OCI-LY7 (cell line): ENCODE measurements at regions not wholly inside any gene's neighbourhood (a gene's known extent, or its start where the extent isn't known, plus 50 kb on each side); places are given as distances from the start of the nearest gene placed in this dataset.

Experiments used
- EZH2phosphoT487 ChIP-seq: fragments of 200-600 bp; sonication (generic); IDR thresholded peaks from 2 replicates; pipeline ENCODE4 v1.6.1; 2018; ENCODE audit warnings: low read depth, borderline replicate concordance, mild to moderate bottlenecking, mixed run types, antibody characterized with exemption, low read length, moderate library complexity, mixed read lengths
- TF ChIP-seq, protein P1 (sequence below): fragments of 200-600 bp; sonication (generic); conservative IDR thresholded peaks from 2 replicates; pipeline ENCODE4 v1.5.1; 2014; ENCODE audit warnings: mild to moderate bottlenecking, antibody characterized with exemption, low read length, moderate library complexity, mixed read lengths

DNA sequence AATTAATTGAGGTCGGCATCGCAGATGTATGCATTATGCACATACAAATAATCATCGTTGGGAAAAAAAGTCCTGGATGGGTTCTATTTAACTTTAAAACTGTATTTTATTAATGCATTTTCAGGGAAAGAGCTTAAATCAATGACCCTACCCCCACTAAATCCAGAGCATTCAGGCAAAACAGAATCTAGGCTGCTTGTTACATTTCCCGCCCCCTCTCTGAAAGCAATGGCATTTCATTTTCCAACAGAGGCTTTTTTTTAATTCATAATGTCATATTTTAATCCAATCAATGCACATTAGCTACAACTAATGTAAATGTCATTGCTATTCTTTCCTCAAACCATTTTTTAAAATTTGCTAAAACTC, 117.4 kb upstream of the GRIA1 start:
- TF ChIP-seq, protein P1, sequence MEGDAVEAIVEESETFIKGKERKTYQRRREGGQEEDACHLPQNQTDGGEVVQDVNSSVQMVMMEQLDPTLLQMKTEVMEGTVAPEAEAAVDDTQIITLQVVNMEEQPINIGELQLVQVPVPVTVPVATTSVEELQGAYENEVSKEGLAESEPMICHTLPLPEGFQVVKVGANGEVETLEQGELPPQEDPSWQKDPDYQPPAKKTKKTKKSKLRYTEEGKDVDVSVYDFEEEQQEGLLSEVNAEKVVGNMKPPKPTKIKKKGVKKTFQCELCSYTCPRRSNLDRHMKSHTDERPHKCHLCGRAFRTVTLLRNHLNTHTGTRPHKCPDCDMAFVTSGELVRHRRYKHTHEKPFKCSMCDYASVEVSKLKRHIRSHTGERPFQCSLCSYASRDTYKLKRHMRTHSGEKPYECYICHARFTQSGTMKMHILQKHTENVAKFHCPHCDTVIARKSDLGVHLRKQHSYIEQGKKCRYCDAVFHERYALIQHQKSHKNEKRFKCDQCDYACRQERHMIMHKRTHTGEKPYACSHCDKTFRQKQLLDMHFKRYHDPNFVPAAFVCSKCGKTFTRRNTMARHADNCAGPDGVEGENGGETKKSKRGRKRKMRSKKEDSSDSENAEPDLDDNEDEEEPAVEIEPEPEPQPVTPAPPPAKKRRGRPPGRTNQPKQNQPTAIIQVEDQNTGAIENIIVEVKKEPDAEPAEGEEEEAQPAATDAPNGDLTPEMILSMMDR: no peak
- no peak for TF ChIP-seq EZH2phosphoT487
